DMS153 treated with DMSO at 0.1 percent for 48 hours (cell line): ENCODE measurements at regions not wholly inside any gene's neighbourhood (a gene's known extent, or its start where the extent isn't known, plus 50 kb on each side); places are given as distances from the start of the nearest gene placed in this dataset.

Source experiments
- DNase-seq: peaks from one replicate; lab custom pipeline; 2025; ENCODE audit not compliant: unreplicated experiment; lab: John Stamatoyannopoulos, UW

DNA sequence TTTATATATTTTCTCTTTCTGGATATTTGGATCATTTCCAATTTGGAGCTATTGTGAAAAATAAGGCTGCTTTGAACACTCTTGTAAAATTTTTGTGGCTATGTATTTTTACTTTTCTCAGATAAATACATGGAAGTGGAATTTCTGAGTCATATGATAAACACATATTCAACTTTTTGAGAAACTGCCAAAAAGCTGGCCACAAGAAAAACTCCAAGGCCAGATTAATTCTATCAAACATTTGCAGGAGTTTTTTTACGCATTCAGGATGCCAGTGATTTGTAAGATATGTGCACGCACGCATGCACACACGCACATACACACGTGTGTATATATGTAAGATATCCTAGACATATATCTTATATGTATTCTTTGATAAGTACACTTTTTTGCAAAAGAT lies 477.5 kb upstream of the SPHKAP start:
- no peak for DNase-seq

DNA sequence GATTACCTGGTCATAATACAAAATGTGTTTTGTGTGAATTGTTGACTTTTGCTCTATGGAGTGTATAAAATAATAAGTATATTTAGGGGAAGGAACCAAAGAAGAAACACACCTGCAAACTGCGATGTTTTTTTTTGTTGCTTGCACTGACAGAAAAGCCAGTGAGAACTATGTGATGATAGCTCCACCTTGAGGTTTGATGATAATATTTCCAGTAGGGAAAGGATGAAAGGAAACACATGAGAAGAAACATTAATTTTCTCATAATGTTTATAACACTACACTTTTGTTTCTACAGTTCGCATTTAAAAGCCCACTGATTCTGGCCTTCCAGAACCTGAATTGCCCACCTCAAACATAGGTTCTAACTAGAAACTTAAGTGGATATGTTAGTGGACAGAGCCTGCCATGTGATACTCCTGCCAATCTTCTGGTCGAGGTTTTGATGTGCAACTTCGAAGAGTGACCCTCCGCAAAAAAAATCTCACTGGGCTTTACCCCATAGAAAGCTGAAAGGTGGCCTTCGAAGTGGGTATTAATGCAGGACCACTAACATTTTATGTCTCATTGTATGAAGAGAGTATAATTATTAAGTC lies 476.4 kb upstream of the SPHKAP start:
- peak; percentile 34 for DNase-seq

DNA sequence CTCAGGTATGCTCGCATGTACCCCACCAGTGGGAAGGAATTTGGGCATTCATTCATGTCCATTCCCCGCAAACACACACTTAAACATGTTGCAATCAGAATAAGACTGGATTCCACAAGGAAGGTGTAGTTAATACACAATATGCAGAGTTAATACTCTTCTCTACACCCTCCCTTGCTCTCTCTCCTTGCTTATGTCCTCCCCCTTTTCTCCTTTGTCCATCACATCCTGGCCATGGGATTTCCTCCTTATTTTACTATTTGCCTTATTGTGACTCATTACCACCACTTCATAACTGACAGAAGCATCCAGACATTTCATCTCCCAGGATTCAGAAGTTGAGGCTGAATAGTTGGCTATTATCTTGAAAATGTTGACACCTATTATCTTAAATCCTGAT lies 473.8 kb upstream of the SPHKAP start:
- DNase-seq = no peak

DNA sequence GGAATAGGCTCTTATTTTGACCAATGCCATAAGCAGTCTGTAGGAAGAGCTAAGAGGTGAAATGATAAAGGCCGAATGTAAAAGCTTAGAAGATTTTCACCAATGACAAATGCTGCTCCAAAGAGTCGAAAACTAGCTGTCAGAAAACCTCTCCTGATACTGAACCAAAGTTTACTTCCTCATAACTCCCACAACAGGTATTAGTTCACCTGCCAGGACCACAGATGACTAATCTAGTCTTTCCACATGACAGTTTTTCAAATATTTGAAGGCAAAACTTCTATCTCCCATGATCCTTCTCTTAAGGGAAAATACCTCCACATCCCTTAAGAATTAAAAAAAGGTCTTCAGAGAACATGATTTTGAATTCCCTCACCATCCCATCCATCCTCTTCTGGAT lies 473.2 kb upstream of the SPHKAP start:
- DNase-seq = no peak

DNA sequence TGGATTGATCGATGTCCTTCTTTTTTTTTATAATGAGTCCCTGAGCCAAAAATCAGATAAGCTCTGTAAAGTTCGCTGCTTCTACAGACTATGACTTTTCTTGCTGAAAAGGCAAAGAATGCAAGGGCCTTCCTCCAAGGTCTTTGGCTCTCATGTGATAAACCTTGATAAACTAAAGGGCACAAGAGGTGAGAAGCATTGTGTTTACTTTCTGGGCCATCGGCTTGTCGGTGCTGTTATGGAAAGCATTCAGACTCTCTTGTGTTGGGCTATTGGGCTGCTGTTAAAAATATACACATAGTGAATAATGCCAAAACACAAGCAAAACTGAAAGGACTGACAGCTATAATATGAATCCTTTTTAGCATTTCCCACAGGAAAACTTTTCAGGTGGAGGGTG lies 472.4 kb upstream of the SPHKAP start:
- DNase-seq = no peak

DNA sequence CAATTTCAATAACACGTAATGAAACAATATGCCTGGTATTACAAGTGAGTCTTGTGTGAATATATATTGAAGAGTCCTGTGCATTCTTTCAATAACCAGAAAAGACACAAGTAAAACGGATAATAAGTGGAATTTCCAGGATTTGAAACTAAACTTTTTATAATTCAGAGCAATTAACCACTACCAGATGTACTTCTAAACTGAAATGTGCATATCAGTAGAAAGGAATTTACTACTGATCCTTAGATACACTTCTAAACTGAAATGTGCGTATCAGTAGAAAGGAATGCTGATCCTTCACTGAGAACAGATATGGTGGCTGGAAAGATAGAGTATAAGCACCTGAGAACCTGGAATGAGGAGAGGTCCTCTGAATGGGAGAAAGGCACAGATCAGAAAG lies 470.9 kb upstream of the SPHKAP start:
- no peak for DNase-seq

DNA sequence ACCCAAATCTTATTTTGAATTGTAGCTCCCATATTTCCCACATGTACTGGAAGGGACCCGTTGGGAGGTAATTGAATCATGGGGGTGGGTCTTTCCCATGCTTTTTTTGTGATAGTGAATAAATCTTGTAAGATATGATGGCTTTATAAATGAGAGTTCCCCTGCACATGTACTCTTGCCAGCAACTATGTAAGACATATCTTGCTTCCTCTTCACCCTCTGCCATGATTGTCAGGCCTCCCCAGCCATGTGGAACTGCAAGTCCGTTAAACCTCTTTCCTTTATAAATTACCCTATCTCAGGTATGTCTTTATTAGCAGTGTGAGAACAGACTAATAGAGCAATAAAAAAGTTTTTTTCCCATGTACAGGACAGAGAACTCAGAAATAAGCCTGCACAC lies 468.4 kb upstream of the SPHKAP start:
- DNase-seq = no peak

DNA sequence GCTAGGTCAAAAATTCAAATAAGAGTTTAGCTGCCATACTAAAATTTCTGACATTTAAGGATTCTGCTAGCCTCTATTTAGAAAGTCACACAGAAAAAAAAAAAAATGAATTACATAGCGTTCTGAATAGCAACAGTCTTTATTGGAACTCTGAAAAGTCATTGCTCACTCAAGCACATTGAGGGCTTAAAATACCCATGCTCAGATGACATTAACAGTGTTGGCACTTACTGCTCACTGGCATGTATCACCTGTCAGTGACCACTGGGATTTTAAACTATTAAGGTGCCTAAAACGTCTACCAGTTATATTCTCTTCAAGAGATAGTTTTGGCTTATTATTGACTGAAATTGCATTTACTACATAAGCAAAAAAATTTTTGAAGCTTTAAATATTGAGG lies 468.0 kb upstream of the SPHKAP start:
- DNase-seq = no peak

DNA sequence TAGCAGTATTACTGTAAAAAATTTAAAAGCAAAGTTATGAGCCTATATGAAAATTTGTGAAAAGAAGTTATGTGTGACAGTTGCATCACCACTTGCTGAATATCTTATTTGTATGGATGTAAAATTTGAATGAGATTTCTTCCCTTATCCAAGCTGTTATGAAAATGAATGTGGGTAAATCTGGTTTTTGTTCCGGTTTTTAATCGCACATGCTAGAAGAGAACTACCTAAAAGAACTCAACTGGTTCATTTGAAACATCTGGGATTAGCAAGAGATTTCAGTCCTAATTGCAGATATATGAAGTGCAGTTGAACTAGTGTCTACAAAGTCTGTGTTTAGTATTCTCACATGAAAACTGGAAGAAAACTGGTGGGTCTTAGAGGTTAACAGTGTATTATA lies 467.1 kb upstream of the SPHKAP start:
- no peak for DNase-seq

DNA sequence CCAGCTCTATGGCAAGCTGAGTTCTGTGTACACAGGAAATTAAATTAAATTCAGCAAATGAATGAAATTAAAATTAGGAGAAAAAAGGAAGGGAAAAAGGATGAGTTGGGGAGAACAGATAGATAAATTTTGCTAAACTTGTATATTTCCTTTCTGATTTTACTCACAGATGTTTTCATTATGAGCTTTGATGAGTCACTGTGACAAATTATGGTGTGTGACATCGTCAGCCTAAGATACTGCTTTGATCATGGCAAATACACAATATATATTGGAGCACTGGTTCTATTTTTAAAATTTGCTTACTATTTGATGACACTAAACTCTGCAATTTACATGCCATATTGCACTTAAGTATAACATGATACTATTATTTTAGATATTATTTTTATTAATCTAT lies 464.6 kb upstream of the SPHKAP start:
- DNase-seq = no peak

DNA sequence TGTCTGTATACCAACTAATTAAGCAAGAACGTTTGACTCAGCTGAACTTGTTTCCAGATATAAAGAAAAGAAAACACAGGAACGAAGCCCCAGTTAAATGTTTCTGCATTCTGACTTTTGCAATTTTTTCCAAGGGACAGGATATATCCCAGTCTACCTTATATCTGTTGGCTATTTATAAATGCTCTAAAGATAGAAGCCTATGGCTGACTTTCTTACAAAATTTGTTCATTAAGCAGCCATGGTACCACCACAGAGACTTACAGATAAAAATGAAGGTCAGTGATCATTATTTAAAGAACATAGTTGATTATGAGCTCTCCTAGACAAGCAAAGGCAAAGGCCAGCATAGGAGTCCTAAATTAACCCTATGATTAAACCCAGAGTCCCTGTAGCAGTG lies 462.7 kb upstream of the SPHKAP start:
- no peak for DNase-seq

DNA sequence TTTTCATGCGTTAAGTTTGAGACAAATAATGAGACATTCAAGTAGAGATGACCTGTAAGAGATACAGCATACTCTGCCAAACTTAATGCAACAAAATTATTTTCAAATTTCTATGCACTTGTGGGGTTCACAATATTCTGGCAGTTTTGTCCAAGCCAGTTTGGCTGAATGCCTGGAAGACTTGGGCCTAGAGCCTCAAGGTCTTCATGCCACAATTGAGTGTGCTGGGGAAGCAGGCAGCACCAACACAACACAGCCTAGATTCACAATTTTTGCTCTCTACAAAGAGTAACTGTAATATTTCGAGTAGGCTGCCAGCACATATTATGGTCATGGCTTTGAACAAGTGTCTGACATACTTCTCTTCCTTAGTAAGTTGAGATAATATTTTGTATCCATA lies 461.4 kb upstream of the SPHKAP start:
- no peak for DNase-seq

DNA sequence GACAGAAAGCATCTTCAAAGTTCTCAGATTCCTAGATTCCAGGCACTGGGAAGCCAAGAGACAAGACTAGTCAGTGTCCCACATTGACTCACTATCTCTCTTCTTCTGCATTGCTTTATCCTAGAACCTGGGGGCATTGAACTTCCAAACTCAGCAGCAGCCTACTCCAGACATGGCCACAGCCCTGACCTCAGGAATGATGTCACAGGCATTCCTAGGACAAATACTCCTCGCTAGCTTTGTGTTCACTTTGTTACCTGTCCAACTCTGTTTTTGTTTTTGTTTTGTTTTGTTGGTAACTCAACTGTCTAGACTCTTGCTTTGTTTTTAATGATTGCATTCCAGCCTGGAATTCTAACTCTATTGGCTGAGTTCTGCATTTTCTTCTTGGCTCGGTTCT lies 449.3 kb upstream of the SPHKAP start:
- no peak for DNase-seq

DNA sequence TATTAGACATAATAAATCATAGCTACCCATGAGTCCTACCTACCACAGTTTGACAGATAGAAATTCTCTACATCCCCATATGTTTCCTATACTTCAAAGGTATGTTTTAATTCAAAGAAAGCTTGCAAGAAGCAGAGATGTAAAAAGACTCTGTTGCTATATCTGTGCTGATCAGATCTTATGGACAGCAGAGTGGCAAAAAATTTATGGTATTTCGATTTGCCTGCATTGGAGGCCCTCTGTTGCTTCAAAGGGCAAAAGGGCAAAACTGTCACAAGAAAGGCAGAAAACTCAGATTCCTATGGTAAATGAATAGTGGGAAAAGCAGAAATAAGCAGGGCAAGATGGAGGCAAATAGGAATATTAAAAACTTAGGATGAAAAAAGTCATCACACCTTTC lies 447.8 kb upstream of the SPHKAP start:
- no peak for DNase-seq

DNA sequence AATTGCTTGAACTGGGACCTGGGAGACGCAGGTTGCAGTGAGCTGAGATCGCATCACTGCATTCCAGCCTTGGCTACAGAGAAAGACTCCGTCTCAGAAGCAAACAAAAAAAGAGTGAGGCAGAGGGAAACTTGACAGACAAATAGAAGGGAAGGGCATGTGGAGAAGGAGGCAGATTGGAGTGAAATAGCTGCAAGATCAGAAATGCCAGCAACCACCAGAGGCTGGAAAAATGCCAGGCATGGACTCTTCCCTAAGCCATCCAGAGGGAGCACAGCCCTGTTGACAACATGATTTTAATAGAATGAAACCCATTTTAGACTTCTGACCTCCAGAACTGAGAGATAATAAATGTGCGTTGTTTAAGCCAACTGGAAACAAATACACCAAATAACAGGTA lies 447.2 kb upstream of the SPHKAP start:
- no peak for DNase-seq

DNA sequence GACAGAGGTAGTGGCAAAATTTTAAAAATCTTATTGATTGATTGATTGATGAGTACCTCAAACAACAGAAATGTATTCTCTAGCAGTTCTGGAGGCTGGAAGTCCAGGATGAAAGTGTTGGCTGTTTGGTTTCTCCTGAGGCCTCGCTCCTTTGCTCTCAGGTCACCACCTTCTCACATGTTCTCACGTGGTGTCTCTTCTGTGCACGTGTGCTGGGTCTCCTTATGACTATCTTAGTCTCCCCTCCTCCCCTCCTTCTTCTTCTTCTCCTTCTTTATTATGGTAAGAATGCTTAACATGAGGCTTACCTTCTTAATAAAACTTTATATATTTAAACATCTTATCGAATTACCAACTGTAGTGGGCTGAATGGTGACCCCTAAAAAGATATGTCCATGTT lies 446.0 kb upstream of the SPHKAP start:
- DNase-seq = no peak

DNA sequence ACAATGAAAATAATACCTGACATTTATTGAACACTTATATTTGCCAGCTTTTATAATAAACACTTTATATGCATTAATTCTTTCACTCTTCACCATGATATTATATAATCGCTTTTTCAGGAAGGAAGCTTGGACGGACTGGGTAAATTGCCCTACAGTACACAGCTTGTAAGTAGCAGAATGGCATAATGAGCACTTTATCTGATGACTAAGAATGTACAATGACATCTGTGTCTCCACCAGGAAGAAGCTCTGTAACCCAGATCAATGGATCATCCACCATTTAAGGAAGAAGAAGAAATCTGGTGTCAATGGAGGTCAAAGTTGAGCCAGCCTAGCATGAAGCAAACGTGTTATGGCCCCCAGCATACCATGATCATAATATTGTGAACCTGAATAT lies 444.0 kb upstream of the SPHKAP start:
- no peak for DNase-seq

DNA sequence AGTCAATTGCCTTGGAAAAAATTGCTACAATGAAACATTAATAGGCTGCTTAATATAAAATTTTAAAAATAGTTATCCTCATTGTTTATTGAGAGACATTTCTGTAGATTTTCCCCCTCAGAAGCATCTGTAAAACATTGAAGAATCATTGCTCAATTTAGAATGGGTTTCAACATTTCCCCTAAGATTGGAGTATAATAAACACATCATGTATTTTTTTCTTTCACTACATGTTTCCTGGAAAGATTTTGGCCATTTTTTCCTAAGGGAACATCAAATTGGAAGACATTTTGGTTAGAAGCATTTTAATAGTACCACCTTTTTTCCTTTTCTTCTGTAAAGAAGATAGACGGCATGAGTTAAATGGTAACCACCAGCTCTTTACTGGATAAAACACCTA lies 443.2 kb upstream of the SPHKAP start:
- no peak for DNase-seq

DNA sequence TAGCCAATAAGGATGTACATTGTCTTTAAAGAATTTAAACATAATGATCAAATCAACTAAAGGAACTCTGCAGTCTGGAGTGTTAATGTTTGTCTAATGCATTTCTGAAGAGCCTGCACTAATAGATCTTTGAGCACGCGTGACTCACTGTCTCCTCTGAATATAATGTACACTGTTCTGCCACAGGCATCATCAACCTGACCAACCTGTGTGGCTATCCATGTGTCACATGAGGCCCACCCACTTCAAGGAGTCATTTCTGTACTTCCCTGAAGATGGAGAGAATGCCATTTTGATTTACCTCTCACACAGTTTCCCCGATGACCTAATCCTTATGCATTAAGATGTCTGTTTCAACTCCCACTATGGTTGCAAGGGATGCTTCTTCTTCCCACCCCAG lies 434.0 kb upstream of the SPHKAP start:
- DNase-seq = no peak

DNA sequence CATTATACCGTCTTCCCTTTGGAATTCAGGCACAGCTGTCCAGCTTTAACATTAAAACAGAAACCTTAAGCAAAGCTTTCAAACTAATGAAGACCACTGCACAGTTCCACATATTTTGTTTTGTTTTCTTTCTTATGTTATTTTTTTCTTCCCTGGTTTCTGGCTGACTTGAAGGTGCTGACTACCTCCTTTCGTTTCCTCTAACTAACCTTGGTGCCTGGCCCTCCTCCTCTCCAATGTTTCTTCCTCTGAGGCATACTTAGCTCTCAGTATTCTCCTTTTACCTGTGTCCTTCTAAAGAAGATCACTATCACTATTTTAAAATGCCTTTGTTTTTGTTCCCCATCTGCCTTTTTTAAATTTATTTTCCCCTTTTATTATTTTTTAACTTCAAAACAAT lies 433.3 kb upstream of the SPHKAP start:
- DNase-seq = no peak

DNA sequence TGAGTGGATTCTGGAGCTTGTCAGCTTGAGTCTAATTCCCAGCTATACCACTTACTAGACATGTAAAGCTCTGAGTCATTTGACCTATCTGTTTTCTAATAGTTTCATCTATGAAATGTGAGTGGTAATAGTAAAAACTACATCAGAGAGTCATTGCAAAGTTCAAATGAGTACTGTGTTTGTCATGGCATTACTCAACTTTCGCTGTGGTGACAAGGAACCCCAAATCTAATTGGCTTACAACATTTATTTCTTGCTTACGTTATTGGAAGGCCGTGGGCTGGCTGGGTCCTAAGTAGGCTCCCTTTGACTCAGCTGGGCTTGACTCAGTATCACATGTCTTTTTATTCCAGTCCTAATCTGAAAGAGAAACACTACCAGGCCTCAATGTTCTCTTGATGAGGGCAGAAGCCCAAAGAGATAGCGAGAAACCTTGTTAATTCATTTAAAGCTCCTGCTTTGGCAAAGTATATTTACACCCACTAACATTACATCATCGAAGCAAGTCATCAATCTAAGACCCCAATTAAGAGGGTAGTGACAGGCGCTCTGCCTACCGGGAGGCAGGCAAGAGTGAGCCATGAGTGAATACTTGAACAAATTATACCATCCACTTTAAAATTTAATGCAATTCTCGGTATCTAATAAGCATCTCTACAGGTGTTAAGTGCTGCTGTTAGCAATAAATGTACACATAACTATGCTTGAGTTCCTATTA lies 431.8 kb upstream of the SPHKAP start:
- no peak for DNase-seq

DNA sequence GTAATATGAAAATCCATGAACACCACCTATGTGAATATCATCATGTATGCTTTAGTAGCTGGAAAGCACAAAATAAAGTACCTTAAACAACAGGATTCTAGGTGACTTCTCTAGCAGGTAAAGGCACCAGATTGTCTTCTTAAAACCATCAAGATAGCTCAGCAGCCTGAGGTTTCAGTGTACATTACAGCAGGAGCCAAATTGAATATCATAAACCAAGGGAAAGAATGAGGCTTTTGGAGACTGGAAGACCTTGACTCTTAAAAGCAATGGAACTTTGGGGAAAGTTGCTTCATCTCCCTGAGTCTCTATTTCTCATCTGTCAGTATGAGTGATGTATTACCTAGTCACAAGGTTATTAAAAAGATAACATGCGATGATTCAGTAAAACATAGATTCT lies 429.7 kb upstream of the SPHKAP start:
- DNase-seq = no peak

DNA sequence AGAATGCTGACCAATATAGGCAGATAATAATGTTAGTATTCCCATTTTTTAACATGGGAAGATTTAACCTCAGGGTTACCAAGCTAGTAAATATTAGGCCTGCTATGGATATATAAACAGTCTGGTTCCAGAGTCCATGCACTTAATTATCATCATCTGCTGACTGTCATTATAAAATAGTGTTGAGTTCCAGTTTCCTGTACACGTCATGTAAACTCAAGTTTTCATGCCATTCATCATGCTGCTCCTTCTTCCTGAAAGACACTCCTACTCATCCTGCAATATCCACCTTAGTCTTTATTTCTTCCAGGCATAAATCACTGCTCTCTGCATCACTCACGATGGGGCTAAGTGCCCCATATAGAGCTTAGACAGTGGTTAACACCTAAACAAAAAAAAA lies 420.8 kb upstream of the SPHKAP start:
- no peak for DNase-seq
